ENCODE measurements at regions not wholly inside any gene's neighbourhood (a gene's known extent, or its start where the extent isn't known, plus 50 kb on each side); places are given as distances from the start of the nearest gene placed in this dataset.
"Not testable (repeated sequence)": the region's sequence is repeated elsewhere in the genome, so short reads cannot be mapped to it uniquely, and the experiment has no call there.

DNA sequence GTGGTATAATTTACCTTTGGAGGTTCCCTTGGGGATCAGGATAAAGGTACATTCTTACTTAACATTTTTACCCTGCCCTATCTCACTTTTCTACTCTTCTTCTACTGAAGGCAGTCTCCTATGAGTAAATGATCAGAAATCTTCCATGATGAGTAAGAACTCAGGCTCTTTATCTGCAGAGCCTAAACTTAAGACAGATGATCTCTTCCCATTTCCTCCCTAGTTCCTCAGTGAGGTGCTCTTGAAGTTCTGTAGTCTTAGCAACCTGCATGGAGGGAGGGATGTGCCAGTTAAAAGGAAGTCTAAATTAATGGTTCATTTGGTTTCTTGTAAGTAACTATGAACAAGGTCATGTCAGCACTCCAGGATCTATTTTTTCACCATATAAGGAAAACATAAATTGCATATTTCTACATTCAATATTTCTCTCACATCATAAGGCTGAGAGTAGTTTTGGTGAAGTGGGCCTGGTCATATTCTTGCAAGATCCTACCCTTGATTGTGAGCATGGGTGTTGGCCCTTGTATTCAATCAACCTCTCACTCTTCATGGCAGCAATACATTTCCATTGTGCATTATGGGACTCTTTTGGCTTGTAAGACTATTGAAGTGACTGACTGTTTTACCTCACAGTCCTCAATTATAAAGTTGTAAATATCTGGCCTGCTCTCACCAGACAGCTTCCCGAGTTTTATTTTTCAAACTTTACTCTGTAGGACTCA lies 295.5 kb downstream of the SLC7A11 start:
- no peak overlapping the region for H3K4me3 ChIP-seq (ENCODE audit: low read depth, low read length)
- H3K27ac ChIP-seq (ENCODE audit: low read depth): no peak overlapping the region
- DNase-seq (ENCODE audit: extremely low spot score): no peak
- H3K4me1 ChIP-seq (ENCODE audit: insufficient read depth): no peaks in the 10 kb centered on the region
- H3K36me3 ChIP-seq (ENCODE audit: insufficient read depth): no peaks in the 10 kb centered on the region
- WGBS: 80% methylated on average over 1 of the region's 1 CpG

- not testable (repeated sequence) for H3K27ac ChIP-seq (ENCODE audit: low read depth); H3K4me1 ChIP-seq (ENCODE audit: insufficient read depth); H3K4me3 ChIP-seq (ENCODE audit: low read depth, low read length); DNase-seq (ENCODE audit: extremely low spot score); H3K36me3 ChIP-seq (ENCODE audit: insufficient read depth)
- 97% methylated on average over 15 of the region's 15 CpGs for WGBS
Observed at GRCh38 chr4:137942815-137943214, 299.3 kb downstream of the SLC7A11 start.

GRCh38 chr4:137942015-137942515 lies 300.1 kb downstream of the SLC7A11 start:
- H3K36me3 ChIP-seq (ENCODE audit: insufficient read depth); H3K27ac ChIP-seq (ENCODE audit: low read depth): not testable (repeated sequence)
- WGBS: 99% methylated on average over 31 of the region's 32 CpGs

DNA sequence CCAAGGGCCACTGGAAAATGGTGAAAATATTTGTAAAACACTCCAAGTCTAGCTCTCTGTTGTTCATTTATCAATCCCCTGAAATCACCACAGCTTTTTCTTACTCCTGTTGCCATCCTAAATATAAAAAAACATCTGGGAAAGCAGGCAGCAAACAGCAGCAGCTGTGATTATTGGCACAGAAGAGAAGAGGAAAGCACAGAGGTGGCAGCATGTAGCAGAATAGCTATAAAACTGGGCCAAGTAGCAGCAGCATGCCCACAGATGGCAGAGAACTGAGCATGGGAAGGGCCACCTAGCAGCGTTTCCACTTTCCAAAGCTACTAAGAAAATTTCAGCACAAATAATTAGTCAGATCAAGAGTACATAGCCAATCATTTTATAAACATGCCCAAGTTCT lies 307.2 kb downstream of the SLC7A11 start:
- no peak overlapping the region for H3K4me3 ChIP-seq (ENCODE audit: low read depth, low read length)
- H3K36me3 ChIP-seq (ENCODE audit: insufficient read depth): no peaks in the 10 kb centered on the region
- no peak overlapping the region for H3K27ac ChIP-seq (ENCODE audit: low read depth)
- WGBS: 63% methylated on average over 1 of the region's 1 CpG
- H3K4me1 ChIP-seq (ENCODE audit: insufficient read depth): no peaks in the 10 kb centered on the region
- DNase-seq (ENCODE audit: extremely low spot score): no peak

More at GRCh38 chr4:137942015-137942515, 300.1 kb downstream of the SLC7A11 start:
- not testable (repeated sequence) for DNase-seq (ENCODE audit: extremely low spot score); H3K4me3 ChIP-seq (ENCODE audit: low read depth, low read length); H3K4me1 ChIP-seq (ENCODE audit: insufficient read depth)

DNA sequence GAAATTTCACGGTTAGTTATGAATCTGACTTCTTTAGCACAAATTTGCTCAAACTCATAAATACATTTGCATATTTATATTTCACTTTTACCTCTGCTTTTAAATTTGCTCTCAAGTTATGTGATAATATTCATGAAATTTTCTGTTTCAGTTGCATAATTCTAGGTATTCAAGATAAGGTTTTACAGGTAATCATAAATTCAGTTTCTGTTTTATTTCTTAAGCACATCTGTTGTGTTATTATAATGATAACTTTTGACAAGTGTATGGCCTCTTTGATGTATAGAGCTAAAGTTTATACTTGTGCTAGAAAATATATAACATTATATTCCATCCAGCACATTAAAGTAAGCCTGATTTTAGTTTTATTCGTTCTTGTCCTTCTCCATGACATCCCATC lies 308.1 kb downstream of the SLC7A11 start:
- no peak overlapping the region for H3K4me3 ChIP-seq (ENCODE audit: low read depth, low read length)
- no peaks in the 10 kb centered on the region for H3K4me1 ChIP-seq (ENCODE audit: insufficient read depth)
- WGBS: 46% methylated on average over 2 of the region's 2 CpGs
- no peaks in the 10 kb centered on the region for H3K36me3 ChIP-seq (ENCODE audit: insufficient read depth)
- no peak for DNase-seq (ENCODE audit: extremely low spot score)
- no peak overlapping the region for H3K27ac ChIP-seq (ENCODE audit: low read depth)

DNA sequence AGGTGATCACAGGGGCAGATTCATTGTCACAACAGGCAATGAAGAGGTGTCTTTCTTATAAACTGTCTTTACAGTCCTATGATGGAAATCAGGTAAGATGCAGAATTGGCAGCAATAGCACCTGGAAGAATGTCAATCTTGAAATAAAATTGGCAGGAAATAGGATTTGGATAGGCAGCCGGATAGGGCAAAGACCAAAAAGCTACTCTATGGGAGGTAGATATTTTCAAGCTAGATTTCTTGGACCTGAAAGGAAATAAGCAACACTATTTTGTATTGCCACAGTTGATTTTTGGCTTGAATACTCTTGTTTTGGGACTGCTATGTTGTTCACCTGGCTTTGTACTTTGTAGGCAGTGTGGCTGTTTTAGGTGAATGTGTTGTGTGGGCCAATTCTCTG lies 314.2 kb downstream of the SLC7A11 start:
- no peak overlapping the region for H3K27ac ChIP-seq (ENCODE audit: low read depth)
- no peaks in the 10 kb centered on the region for H3K4me1 ChIP-seq (ENCODE audit: insufficient read depth)
- H3K36me3 ChIP-seq (ENCODE audit: insufficient read depth): no peaks in the 10 kb centered on the region
- H3K4me3 ChIP-seq (ENCODE audit: low read depth, low read length): no peak overlapping the region
- 94% methylated on average over 1 of the region's 1 CpG for WGBS
- DNase-seq (ENCODE audit: extremely low spot score): no peak

GRCh38 chr4:137923494-137923893 lies 318.7 kb downstream of the SLC7A11 start:
- WGBS: 89% methylated on average over 3 of the region's 3 CpGs
- no peaks in the 10 kb centered on the region for H3K36me3 ChIP-seq (ENCODE audit: insufficient read depth)
- no peaks in the 10 kb centered on the region for H3K4me1 ChIP-seq (ENCODE audit: insufficient read depth)
- no peak overlapping the region for H3K27ac ChIP-seq (ENCODE audit: low read depth)
- no peak for DNase-seq (ENCODE audit: extremely low spot score)
- H3K4me3 ChIP-seq (ENCODE audit: low read depth, low read length): no peak overlapping the region

GRCh38 chr4:137922721-137923120 lies 319.4 kb downstream of the SLC7A11 start:
- no peak for DNase-seq (ENCODE audit: extremely low spot score)
- no peak overlapping the region for H3K27ac ChIP-seq (ENCODE audit: low read depth)
- WGBS: 73% methylated on average over 3 of the region's 3 CpGs
- no peaks in the 10 kb centered on the region for H3K36me3 ChIP-seq (ENCODE audit: insufficient read depth)
- no peak overlapping the region for H3K4me3 ChIP-seq (ENCODE audit: low read depth, low read length)
- H3K4me1 ChIP-seq (ENCODE audit: insufficient read depth): no peaks in the 10 kb centered on the region

GRCh38 chr4:137909529-137910309 lies 332.4 kb downstream of the SLC7A11 start:
- Histone ChIP-seq H3K4me3 (ENCODE audit: low read depth, low read length) (no peak overlapping the region), H3K36me3 (ENCODE audit: insufficient read depth) (no peaks in the 10 kb centered on the region), H3K27ac (ENCODE audit: low read depth) (no peak overlapping the region), H3K4me1 (ENCODE audit: insufficient read depth) (no peaks in the 10 kb centered on the region)
- 68% methylated on average over 8 of the region's 8 CpGs for WGBS
- no peak for DNase-seq (ENCODE audit: extremely low spot score)

DNA sequence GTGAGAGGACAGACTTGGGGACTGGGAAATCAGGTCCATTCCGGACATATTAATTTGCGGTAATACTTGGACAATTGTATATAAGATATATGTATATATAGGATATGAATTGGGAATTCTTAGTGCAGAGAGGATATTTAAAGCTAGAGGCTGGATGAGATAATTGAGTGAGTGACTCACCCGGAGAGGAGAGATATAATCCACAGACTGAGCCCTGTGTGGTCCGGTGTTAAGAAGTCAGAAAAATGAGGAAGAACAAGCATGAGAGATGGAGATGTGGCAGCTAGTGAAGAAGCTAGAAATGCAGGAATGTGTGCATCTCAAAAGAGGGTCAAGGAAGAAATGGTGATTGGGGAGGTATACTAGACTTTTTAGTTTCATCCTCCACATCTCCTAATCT lies 336.2 kb downstream of the SLC7A11 start:
- Histone ChIP-seq H3K36me3 (ENCODE audit: insufficient read depth) (no peaks in the 10 kb centered on the region), H3K4me3 (ENCODE audit: low read depth, low read length) (no peak overlapping the region), H3K27ac (ENCODE audit: low read depth) (no peak overlapping the region), H3K4me1 (ENCODE audit: insufficient read depth) (no peaks in the 10 kb centered on the region)
- DNase-seq (ENCODE audit: extremely low spot score): no peak
- WGBS: 75% methylated on average over 4 of the region's 4 CpGs

DNA sequence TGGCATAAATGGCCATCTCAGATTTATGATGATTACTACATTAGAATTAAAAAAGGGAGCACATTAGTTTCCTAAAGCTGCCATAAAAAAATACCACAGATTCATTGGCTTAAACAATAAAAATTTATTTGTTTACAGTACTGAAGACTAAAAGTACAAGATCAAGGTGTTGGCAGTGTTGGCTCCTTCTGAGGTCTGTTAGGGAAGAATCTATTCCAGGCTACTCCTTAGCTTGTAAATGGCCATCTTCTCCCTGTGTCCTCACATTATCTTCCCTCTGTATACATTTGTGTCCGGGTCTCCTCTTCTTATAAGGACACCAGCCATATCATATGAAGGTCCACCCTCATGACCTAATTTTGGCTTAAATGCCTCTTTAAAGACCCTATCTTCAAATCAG lies 341.0 kb downstream of the SLC7A11 start:
- Histone ChIP-seq H3K4me3 (ENCODE audit: low read depth, low read length) (no peak overlapping the region), H3K4me1 (ENCODE audit: insufficient read depth) (no peaks in the 10 kb centered on the region), H3K36me3 (ENCODE audit: insufficient read depth) (no peaks in the 10 kb centered on the region), H3K27ac (ENCODE audit: low read depth) (no peak overlapping the region)
- DNase-seq (ENCODE audit: extremely low spot score): no peak
- WGBS: 37% methylated on average over 1 of the region's 1 CpG

GRCh38 chr4:137896221-137896737 lies 345.9 kb downstream of the SLC7A11 start:
- no peak overlapping the region for H3K27ac ChIP-seq (ENCODE audit: low read depth)
- no peak for DNase-seq (ENCODE audit: extremely low spot score)
- WGBS: 62% methylated on average over 5 of the region's 5 CpGs
- no peak overlapping the region for H3K4me3 ChIP-seq (ENCODE audit: low read depth, low read length)
- H3K4me1 ChIP-seq (ENCODE audit: insufficient read depth): no peaks in the 10 kb centered on the region
- no peaks in the 10 kb centered on the region for H3K36me3 ChIP-seq (ENCODE audit: insufficient read depth)

GRCh38 chr4:137895515-137895914 lies 346.6 kb downstream of the SLC7A11 start:
- 93% methylated on average over 1 of the region's 1 CpG for WGBS
- not testable (repeated sequence) for DNase-seq (ENCODE audit: extremely low spot score); H3K36me3 ChIP-seq (ENCODE audit: insufficient read depth); H3K27ac ChIP-seq (ENCODE audit: low read depth); H3K4me1 ChIP-seq (ENCODE audit: insufficient read depth); H3K4me3 ChIP-seq (ENCODE audit: low read depth, low read length)

- Histone ChIP-seq H3K4me3 (ENCODE audit: low read depth, low read length) (no peak overlapping the region), H3K4me1 (ENCODE audit: insufficient read depth) (no peaks in the 10 kb centered on the region), H3K36me3 (ENCODE audit: insufficient read depth) (no peaks in the 10 kb centered on the region), H3K27ac (ENCODE audit: low read depth) (no peak overlapping the region)
- no peak for DNase-seq (ENCODE audit: extremely low spot score)
- 58% methylated on average over 3 of the region's 3 CpGs for WGBS
Observed at GRCh38 chr4:137892134-137892533, 350.0 kb downstream of the SLC7A11 start.
